ENCODE measurements at regions not wholly inside any gene's neighbourhood (a gene's known extent, or its start where the extent isn't known, plus 50 kb on each side); places are given as distances from the start of the nearest gene placed in this dataset.
A peak's percentile ranks its signal among the peaks of the same experiment; 100 is the strongest.
"Not testable (repeated sequence)": the region's sequence is repeated elsewhere in the genome, so short reads cannot be mapped to it uniquely, and the experiment has no call there.

DNA sequence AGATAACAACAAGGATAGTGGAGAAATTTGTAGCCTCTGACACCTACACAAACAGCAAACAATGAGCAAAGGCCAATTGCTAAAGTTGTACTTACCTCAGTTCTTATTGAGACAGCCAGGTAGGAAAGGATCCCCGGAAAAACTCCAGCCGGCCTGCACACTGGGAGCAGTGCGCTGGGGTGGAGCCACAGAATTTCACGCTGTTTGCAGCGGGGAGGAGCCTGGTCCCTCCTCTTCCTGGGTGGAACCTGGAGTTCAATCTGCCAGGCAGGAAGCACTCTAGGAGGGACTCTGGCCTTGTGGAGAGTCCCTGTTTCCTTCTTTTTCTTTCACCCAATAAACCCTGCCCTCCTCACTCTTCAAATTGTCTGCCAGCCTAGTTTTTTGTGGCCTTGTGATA lies 382.6 kb upstream of the TGIF2LX start:
- not testable (repeated sequence) for FAIRE-seq

- not testable (repeated sequence) for FAIRE-seq
Observed at GRCh38 chrX:89557146-89557545, 364.6 kb upstream of the TGIF2LX start.

GRCh38 chrX:89562079-89562478 lies 359.6 kb upstream of the TGIF2LX start:
- FAIRE-seq, result not testable (repeated sequence)

DNA sequence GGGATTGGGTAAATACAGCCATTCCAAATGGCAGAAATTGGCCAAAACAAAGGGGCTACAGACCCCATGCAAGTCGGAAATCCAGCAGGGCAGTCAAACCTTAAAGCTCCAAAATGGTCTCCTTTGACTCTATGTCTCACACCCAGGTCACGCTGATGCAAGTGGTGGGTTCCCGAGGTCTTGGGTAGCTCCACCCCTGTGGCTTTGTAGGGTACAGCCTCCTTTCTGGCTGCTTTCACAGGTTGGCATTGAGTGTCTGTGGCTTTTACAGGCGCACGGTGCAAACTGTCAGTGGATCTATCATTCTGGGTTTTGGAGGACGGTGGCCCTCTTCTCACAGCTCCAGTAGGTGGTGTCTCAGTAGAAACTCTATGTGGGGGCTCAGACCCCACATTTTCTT lies 358.6 kb upstream of the TGIF2LX start:
- FAIRE-seq, result not testable (repeated sequence)

DNA sequence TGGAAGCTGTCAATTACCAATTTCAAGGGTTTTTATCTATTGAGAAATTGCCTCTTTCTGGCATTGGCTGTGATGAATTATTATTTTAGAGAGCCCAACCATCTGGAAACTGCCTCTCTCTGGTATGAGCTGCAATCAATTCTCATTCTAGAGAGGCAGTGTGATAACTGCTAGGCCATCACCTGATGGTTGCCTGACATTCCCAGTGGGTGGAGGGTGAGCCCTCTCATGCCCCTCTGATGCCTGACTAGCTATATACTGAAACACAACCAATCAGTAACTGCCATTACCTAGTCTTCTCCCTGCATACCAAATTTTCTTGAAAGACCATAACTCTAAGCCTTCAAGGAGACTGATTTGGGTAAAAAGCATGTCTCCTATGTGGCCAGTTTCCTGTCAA lies 353.9 kb upstream of the TGIF2LX start:
- FAIRE-seq, result not testable (repeated sequence)

DNA sequence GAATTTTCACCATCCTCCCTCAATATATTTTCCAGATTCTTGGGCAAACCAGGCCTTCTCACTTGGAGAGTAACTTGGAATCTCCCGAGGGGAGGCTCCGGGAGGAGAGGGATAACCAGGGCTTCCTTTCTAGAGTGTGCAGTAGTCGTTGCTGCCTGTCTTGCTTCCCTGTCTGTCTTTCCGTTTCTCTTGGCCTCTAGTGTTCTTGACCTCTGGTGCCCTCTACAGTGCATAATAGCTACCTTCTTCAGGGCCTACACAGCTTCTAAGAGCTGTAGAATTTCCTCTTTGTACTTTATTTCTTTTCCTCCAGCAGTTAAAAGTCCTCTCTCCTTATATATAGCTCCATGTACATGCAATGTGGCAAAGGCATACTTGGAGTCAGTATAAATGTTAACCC lies 339.8 kb upstream of the TGIF2LX start:
- FAIRE-seq, result not testable (repeated sequence)

GRCh38 chrX:89631858-89632257 lies 289.9 kb upstream of the TGIF2LX start:
- FAIRE-seq, result not testable (repeated sequence)

- not testable (repeated sequence) for FAIRE-seq
Observed at GRCh38 chrX:89635887-89636286, 285.8 kb upstream of the TGIF2LX start.

GRCh38 chrX:89658662-89659061 lies 263.0 kb upstream of the TGIF2LX start:
- not testable (repeated sequence) for FAIRE-seq

GRCh38 chrX:89706481-89706880 lies 215.2 kb upstream of the TGIF2LX start:
- not testable (repeated sequence) for FAIRE-seq

- not testable (repeated sequence) for FAIRE-seq
Observed at GRCh38 chrX:89707363-89707927, 214.3 kb upstream of the TGIF2LX start.

DNA sequence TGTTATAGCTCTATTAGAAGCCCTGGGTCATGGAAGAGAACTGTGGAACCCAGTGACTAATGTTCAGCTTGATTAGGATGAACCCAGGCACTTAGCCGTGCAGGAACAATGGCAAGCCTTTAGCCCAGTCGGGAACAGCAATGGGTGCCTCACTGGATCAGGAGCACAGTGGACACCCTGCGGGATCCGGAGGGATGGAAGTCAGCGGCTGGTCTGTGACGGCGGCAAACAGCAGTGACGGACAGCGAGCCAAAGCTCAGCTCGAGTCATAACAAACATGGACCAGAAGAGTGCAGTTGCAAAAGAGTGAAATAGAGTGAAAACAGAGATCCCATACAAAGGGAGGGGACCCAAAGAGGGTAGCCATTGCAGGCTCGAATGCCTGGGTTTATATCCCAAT lies 187.3 kb upstream of the TGIF2LX start:
- FAIRE-seq, result not testable (repeated sequence)

DNA sequence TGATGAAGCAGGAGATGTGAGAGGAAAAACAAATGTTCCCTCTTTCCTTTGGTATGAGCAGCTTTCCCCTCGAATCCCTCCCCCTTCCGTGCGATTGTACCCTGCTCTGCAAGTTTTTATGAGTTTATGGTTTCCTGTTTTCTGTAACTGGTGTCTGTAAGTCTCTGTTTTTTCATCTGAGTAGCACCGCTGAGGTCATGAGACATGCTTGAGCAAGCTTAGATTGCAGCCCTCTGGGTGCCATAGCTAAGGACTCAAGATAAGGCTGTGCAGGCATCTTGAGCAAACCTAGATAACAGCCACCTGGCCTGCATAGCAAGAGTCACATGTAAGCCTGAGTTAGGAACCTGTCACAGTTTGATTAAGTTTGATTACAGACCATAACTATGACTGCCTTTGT lies 165.2 kb upstream of the TGIF2LX start:
- FAIRE-seq, result not testable (repeated sequence)

GRCh38 chrX:89757767-89758166 lies 163.9 kb upstream of the TGIF2LX start:
- peak; percentile 96 for FAIRE-seq

DNA sequence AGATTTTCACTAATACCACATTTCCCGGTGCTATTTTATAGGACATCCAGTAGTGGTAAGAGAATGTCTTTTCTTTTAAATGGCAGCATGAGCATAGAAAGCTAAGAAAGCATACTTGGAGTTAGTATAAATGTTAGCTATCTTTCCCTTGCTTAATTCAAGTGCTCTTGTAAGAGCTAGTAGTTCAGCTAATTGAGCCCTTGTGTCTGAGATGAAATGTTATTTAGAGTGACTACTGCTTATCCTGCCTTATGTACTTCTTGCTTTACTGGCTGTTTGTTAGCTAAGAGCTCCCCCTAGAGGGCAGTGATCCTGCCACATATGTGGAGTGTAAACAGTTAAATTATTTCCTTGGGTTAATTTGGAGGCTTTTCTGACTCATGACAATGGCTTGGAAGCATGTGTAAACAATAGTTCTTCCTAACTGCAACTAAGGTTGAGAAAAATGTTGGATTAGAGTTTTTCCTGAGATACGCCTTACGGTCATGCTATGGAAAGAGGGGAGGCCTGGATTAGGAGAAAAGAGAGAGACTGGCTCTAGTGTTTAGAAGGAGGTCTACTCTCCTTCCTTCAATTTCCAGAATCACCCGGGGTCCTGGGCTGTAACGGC lies 162.5 kb upstream of the TGIF2LX start:
- FAIRE-seq, result not testable (repeated sequence)

- not testable (repeated sequence) for FAIRE-seq
Observed at GRCh38 chrX:89771639-89772038, 150.1 kb upstream of the TGIF2LX start.

DNA sequence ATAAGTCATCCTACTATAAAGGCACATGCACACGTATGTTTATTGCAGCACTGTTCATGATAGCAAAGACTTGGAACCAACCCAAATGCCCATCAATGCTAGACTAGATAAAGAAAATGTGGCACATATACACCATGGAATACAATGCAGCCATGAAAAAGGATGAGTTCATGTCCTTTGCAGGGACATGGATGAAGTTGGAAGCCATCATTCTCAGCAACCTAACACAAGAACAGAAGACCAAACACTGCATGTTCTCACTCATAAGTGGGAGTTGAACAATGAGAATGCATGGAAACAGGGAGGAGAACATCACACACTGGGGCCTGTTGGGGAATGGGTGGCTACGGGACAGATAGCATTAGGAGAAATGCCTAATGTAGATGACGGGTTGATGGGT lies 110.3 kb upstream of the TGIF2LX start:
- FAIRE-seq, result not testable (repeated sequence)

GRCh38 chrX:89839723-89840122 lies 82.0 kb upstream of the TGIF2LX start:
- FAIRE-seq, result not testable (repeated sequence)

- peak; percentile 61 for FAIRE-seq
Observed at GRCh38 chrX:89871662-89872061, 50.0 kb upstream of the TGIF2LX start.
